ENCODE measurements at regions not wholly inside any gene's neighbourhood (a gene's known extent, or its start where the extent isn't known, plus 50 kb on each side); places are given as distances from the start of the nearest gene placed in this dataset.

GRCh38 chr3:43181202-43181821, 75.4 kb upstream of the POMGNT2 start:
- DNase-seq (ENCODE audit: low spot score in 2 of 2): no peak
- Histone ChIP-seq H3K4me1 (no peaks in the 10 kb centered on the region), H3K4me3 (no peak overlapping the region), H3K36me3 (replicated peaks) (no peaks in the 10 kb centered on the region), H3K9me3 (no peaks in the 10 kb centered on the region), H3K27me3 (ENCODE audit: low read depth) (no peaks in the 10 kb centered on the region)
- in situ Hi-C loops (cut with MboI; ENCODE audit: low sequenced_read_pairs): no loop called here

DNA sequence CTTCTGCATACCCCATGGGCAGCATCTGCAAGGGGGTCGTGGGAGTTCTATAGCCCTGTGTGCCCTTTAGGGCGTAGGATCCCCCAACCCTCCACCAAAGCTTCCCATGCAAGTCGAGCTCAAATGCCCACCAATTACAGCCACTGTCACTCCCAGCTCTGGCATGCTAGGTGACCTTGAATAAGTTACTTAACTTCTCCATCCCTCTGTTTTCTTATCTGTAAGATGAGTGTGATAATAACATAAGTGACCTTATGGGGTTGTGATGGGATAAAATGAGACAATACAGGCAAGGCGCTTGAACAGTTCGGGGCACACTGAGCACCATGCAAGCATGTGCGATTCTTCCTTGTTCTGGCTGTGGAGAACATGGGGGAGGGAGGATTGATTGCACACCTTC, 74.8 kb upstream of the POMGNT2 start:
- Histone ChIP-seq H3K4me1 (no peaks in the 10 kb centered on the region), H3K4me3 (no peak overlapping the region), H3K9me3 (no peaks in the 10 kb centered on the region), H3K36me3 (replicated peaks) (no peaks in the 10 kb centered on the region), H3K27me3 (ENCODE audit: low read depth) (no peaks in the 10 kb centered on the region)
- DNase-seq (ENCODE audit: low spot score in 2 of 2): no peak
- in situ Hi-C loops (cut with MboI; ENCODE audit: low sequenced_read_pairs): no loop called here

- H3K9me3 ChIP-seq: no peaks in the 10 kb centered on the region
- DNase-seq (ENCODE audit: low spot score in 2 of 2): no peak
- H3K36me3 ChIP-seq (replicated peaks): no peaks in the 10 kb centered on the region
- no peaks in the 10 kb centered on the region for H3K4me1 ChIP-seq
- no peaks in the 10 kb centered on the region for H3K27me3 ChIP-seq (ENCODE audit: low read depth)
- H3K4me3 ChIP-seq: no peak overlapping the region
- in situ Hi-C loops (cut with MboI; ENCODE audit: low sequenced_read_pairs): no loop called here
Observed at GRCh38 chr3:43180027-43180426, 74.1 kb upstream of the POMGNT2 start.

- in situ Hi-C loops (cut with MboI; ENCODE audit: low sequenced_read_pairs): no loop called here
- no peak overlapping the region for H3K4me3 ChIP-seq
- H3K36me3 ChIP-seq (replicated peaks): no peaks in the 10 kb centered on the region
- no peaks in the 10 kb centered on the region for H3K9me3 ChIP-seq
- H3K4me1 ChIP-seq: no peaks in the 10 kb centered on the region
- no peak for DNase-seq (ENCODE audit: low spot score in 2 of 2)
- H3K27me3 ChIP-seq (ENCODE audit: low read depth): no peaks in the 10 kb centered on the region
Observed at GRCh38 chr3:43178891-43179366, 73.0 kb upstream of the POMGNT2 start.

DNA sequence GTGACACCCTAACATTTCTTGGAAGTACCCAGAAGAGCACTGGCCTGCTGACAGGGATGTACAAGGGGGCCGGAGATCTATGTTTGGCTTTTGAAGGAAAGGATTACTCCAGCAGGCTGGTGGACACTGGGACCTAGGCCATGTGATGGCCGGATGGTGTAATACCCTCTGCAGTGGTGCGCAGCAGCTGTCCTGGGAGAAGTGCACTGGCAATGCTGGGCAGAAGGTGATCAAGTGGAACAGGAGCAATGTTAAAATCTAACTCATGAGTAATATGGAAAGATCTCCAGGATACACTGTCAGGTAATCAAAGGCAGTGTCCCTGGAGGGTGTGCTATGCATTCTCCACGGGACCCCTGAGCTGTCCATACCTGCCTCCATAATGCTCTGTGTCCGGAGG, 71.2 kb upstream of the POMGNT2 start:
- no peaks in the 10 kb centered on the region for H3K36me3 ChIP-seq (replicated peaks)
- no peaks in the 10 kb centered on the region for H3K9me3 ChIP-seq
- H3K4me1 ChIP-seq: no peaks in the 10 kb centered on the region
- H3K4me3 ChIP-seq: no peak overlapping the region
- in situ Hi-C loops (cut with MboI; ENCODE audit: low sequenced_read_pairs): no loop called here
- H3K27me3 ChIP-seq (ENCODE audit: low read depth): no peaks in the 10 kb centered on the region
- no peak for DNase-seq (ENCODE audit: low spot score in 2 of 2)

DNA sequence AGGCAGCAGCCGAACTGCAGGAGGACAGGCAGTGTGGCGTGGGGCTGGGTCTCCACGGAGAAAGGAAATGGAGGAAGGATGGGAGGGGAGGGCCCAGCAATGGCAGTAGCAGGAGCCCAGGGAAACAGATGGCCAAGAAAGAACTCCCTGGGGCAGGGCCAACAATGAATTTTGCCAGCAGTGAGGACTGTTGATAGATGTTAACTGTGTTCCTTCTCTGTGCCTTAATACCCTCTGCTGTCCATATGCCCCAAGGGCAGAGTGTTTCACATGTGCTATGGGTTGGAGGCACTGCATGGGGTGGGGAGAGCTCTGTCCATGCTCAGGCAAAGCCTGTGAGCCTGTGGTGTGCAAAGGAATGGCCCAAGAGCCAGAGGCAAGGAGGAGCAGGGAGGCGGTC, 70.8 kb upstream of the POMGNT2 start:
- DNase-seq (ENCODE audit: low spot score in 2 of 2): no peak

GRCh38 chr3:43175541-43175940, 69.7 kb upstream of the POMGNT2 start:
- no peaks in the 10 kb centered on the region for H3K9me3 ChIP-seq
- H3K4me3 ChIP-seq: no peak overlapping the region
- no peaks in the 10 kb centered on the region for H3K36me3 ChIP-seq (replicated peaks)
- H3K27me3 ChIP-seq (ENCODE audit: low read depth): no peaks in the 10 kb centered on the region
- in situ Hi-C loops (cut with MboI; ENCODE audit: low sequenced_read_pairs): no loop called here
- H3K4me1 ChIP-seq: no peaks in the 10 kb centered on the region
- no peak for DNase-seq (ENCODE audit: low spot score in 2 of 2)

More for the DNA sequence above, 70.8 kb upstream of the POMGNT2 start:
- no peaks in the 10 kb centered on the region for H3K27me3 ChIP-seq (ENCODE audit: low read depth)
- no peaks in the 10 kb centered on the region for H3K4me1 ChIP-seq
- no peaks in the 10 kb centered on the region for H3K9me3 ChIP-seq
- no peaks in the 10 kb centered on the region for H3K36me3 ChIP-seq (replicated peaks)
- H3K4me3 ChIP-seq: no peak overlapping the region
- in situ Hi-C loops (cut with MboI; ENCODE audit: low sequenced_read_pairs): no loop called here

DNA sequence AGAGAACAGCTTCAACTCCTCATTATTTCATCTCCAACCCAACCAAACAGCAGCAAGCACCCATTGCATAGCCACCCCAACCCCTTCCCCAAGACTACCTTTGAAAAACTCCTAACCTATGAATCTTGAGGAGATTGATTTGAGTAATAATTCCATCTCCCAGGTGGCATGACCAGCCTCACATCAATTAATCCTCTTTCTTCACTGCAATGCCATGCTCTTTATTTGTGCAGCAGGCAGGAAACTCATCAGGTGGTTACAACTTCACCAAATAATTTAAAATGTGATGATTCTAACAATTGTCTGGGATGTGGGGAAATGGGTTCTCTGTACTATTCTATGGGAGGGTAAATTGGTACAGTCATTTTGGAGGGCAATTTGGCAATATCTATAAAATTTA, 68.1 kb upstream of the POMGNT2 start:
- in situ Hi-C loops (cut with MboI; ENCODE audit: low sequenced_read_pairs): no loop called here
- H3K27me3 ChIP-seq (ENCODE audit: low read depth): no peaks in the 10 kb centered on the region
- no peak for DNase-seq (ENCODE audit: low spot score in 2 of 2)
- no peak overlapping the region for H3K4me3 ChIP-seq
- H3K9me3 ChIP-seq: no peaks in the 10 kb centered on the region
- no peaks in the 10 kb centered on the region for H3K4me1 ChIP-seq
- no peaks in the 10 kb centered on the region for H3K36me3 ChIP-seq (replicated peaks)

DNA sequence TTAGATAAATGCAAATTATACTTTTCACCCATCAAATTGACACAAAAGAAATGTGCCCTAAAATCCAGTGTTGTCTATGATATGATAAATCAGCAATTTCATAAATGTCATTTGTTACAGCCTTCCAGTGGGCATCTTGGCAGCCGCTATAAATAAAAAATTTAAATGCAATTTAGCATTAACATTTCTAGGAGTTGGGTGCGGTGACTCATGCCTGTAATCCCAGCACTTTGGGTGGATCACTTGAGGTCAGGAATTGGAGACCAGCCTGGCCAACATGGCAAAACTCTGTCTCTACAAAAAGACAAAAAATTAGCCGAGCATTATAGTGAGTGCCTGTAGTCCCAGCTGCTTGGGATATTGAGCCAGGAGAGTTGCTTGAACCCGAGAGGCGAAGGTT, 65.9 kb upstream of the POMGNT2 start:
- Histone ChIP-seq H3K36me3 (replicated peaks) (no peaks in the 10 kb centered on the region), H3K4me3 (no peak overlapping the region), H3K4me1 (no peaks in the 10 kb centered on the region), H3K9me3 (no peaks in the 10 kb centered on the region), H3K27me3 (ENCODE audit: low read depth) (no peaks in the 10 kb centered on the region)
- DNase-seq (ENCODE audit: low spot score in 2 of 2): no peak
- in situ Hi-C loops (cut with MboI; ENCODE audit: low sequenced_read_pairs): no loop called here

GRCh38 chr3:43170553-43170952, 64.7 kb upstream of the POMGNT2 start:
- no peak for DNase-seq (ENCODE audit: low spot score in 2 of 2)
- in situ Hi-C loops (cut with MboI; ENCODE audit: low sequenced_read_pairs): no loop called here
- no peaks in the 10 kb centered on the region for H3K36me3 ChIP-seq (replicated peaks)
- H3K9me3 ChIP-seq: no peaks in the 10 kb centered on the region
- no peaks in the 10 kb centered on the region for H3K4me1 ChIP-seq
- no peaks in the 10 kb centered on the region for H3K27me3 ChIP-seq (ENCODE audit: low read depth)
- no peak overlapping the region for H3K4me3 ChIP-seq

DNA sequence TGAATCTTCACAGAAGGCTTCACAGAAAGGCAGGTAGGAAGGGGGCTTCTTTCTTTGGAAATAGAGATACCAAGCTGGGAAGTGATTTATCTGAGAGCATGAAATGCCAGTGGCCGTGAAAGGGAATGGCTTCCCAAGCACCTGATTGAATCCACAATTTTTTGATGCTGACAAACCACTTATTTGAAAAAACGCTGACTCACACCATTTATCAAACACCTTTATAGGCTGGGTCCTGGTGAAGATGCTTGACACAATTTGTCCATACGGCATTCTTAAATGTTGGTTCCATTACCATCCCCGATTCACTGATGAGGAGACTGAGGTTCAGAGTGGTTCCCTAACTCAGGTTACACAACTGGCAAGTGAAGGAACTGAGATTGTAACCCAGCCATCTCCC, 64.1 kb upstream of the POMGNT2 start:
- no peaks in the 10 kb centered on the region for H3K27me3 ChIP-seq (ENCODE audit: low read depth)
- in situ Hi-C loops (cut with MboI; ENCODE audit: low sequenced_read_pairs): no loop called here
- no peaks in the 10 kb centered on the region for H3K36me3 ChIP-seq (replicated peaks)
- H3K4me3 ChIP-seq: no peak overlapping the region
- no peaks in the 10 kb centered on the region for H3K9me3 ChIP-seq
- no peaks in the 10 kb centered on the region for H3K4me1 ChIP-seq
- DNase-seq (ENCODE audit: low spot score in 2 of 2): no peak

- no peak for DNase-seq (ENCODE audit: low spot score in 2 of 2)
Observed at GRCh38 chr3:43166406-43166805, 60.5 kb upstream of the POMGNT2 start.

DNA sequence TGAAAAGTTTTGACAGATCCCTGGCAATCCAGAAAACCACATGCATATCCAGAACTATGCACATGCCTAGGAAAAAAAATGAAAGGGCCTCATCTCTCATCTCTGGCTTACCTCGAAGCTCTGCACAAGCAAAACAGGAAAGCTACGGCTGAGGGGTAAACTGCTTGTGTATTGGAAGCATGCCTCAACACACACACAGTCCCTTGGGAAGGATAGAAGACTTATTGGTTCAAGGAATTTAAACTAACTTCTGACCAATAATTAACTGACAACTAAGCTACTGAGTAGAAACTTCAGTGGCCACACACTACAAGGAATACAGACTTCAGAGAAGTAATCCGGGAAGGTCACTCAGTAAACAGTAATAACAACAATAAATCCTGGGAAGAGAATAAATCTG, 59.9 kb upstream of the POMGNT2 start:
- Histone ChIP-seq H3K4me3 (no peak overlapping the region), H3K4me1 (no peaks in the 10 kb centered on the region), H3K9me3 (no peaks in the 10 kb centered on the region), H3K27me3 (ENCODE audit: low read depth) (no peaks in the 10 kb centered on the region), H3K36me3 (replicated peaks) (no peaks in the 10 kb centered on the region)
- no peak for DNase-seq (ENCODE audit: low spot score in 2 of 2)
- in situ Hi-C loops (cut with MboI; ENCODE audit: low sequenced_read_pairs): no loop called here

More at GRCh38 chr3:43166406-43166805, 60.5 kb upstream of the POMGNT2 start:
- no peak overlapping the region for H3K4me3 ChIP-seq
- no peaks in the 10 kb centered on the region for H3K9me3 ChIP-seq
- H3K27me3 ChIP-seq (ENCODE audit: low read depth): no peaks in the 10 kb centered on the region
- in situ Hi-C loops (cut with MboI; ENCODE audit: low sequenced_read_pairs): no loop called here
- no peaks in the 10 kb centered on the region for H3K4me1 ChIP-seq
- no peaks in the 10 kb centered on the region for H3K36me3 ChIP-seq (replicated peaks)

DNA sequence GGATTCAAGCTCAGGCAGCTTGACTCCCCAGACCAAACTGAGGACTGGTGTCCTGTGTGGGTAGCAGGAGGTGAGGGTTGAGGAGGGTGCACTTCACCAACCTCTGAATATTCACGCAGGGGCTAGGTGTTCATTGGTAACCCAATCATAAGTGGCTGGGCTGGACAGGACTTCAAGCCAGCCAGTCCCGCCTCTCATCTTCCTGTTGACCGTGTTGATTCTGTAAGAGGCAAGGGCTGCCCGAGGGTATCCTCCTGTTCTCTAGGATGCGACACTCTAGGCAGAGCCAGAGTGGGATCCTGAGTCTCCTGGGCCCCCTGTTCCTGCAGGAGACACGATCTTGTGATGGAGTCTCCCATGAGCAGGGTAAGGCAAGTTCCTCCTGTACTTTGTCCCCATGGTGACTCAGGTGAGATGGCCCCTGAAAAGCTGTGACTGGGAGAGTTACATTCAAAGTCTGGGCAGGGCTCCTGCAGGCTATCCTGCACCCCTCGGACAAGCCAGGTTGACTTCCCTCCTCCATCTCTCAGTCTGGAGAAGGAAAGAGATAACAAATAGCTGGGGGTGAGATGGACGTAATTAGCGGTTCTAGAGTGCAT, 58.1 kb upstream of the POMGNT2 start:
- DNase-seq (ENCODE audit: low spot score in 2 of 2): no peak
- H3K9me3 ChIP-seq: no peaks in the 10 kb centered on the region
- H3K4me1 ChIP-seq: no peaks in the 10 kb centered on the region
- no peak overlapping the region for H3K4me3 ChIP-seq
- no peaks in the 10 kb centered on the region for H3K27me3 ChIP-seq (ENCODE audit: low read depth)
- no peaks in the 10 kb centered on the region for H3K36me3 ChIP-seq (replicated peaks)
- in situ Hi-C loops (cut with MboI; ENCODE audit: low sequenced_read_pairs): no loop called here

Data from HAP-1 (cell line).